H1 (cell line): ENCODE measurements at regions not wholly inside any gene's neighbourhood (a gene's known extent, or its start where the extent isn't known, plus 50 kb on each side); places are given as distances from the start of the nearest gene placed in this dataset.

Source experiments
- CTCF ChIA-PET: fragments of 300-600 bp; sonication (Branson Sonifier 250); formaldehyde crosslinking; loops from one replicate; lab custom pipeline; 2021; ENCODE audit not compliant: partially characterized antibody; lab: Charles Lee
- POLR2A ChIA-PET: fragments of 300-600 bp; sonication (Branson Sonifier 250); formaldehyde crosslinking; loops from one replicate; lab custom pipeline; 2021; ENCODE audit warnings: inconsistent platforms; ENCODE audit not compliant: partially characterized antibody; lab: Charles Lee
- DNase-seq, 2 experiments: peaks; one replicate each; pipeline versions ENCODE4 v3.0.0 to v3.0.0-alpha.2; 2010 to 2022; ENCODE audit warnings: low spot score in 2 of 2, low read depth in 1 of 2, mixed read lengths in 1 of 2
- FAIRE-seq: peaks from 2 replicates; lab custom pipeline; 2011; peaks lifted over from hg19 to GRCh38; lab: Jason Lieb, UNC
- H2AFZ ChIP-seq: 2 replicates; pipeline ENCODE4 v1.8.1; 2012; ENCODE audit warnings: low read length, inconsistent platforms
- H2AK5ac ChIP-seq: 2 replicates; pipeline ENCODE4 v1.6.1; 2013; ENCODE audit warnings: low read depth, low read length
- H2BK120ac ChIP-seq: replicated peaks from 2 replicates; pipeline ENCODE3; 2013; ENCODE audit warnings: low read depth, low read length, inconsistent platforms
- H2BK12ac ChIP-seq: 2 replicates; pipeline ENCODE4 v1.6.1; 2013; ENCODE audit warnings: low read depth, low read length
- H2BK15ac ChIP-seq: 2 replicates; pipeline ENCODE4 v1.6.1; 2013; ENCODE audit warnings: low read length
- H2BK20ac ChIP-seq: 2 replicates; pipeline ENCODE4 v1.6.1; 2013; ENCODE audit warnings: low read length
- H2BK5ac ChIP-seq: 2 replicates; pipeline ENCODE4 v1.6.1; 2013; ENCODE audit warnings: low read depth, low read length
- H3K14ac ChIP-seq: 2 replicates; pipeline ENCODE4 v1.6.1; 2013; ENCODE audit warnings: inconsistent platforms; ENCODE audit not compliant: insufficient read length
- H3K18ac ChIP-seq: 2 replicates; pipeline ENCODE4 v1.6.1; 2013; ENCODE audit warnings: low read length; ENCODE audit errors: extremely low read depth
- H3K23ac ChIP-seq: 2 replicates; pipeline ENCODE4 v1.6.1; 2013; ENCODE audit warnings: inconsistent platforms; ENCODE audit not compliant: insufficient read length
- H3K23me2 ChIP-seq: 2 replicates; pipeline ENCODE4 v1.6.1; 2013; ENCODE audit warnings: low read depth, low read length
- H3K27ac ChIP-seq: 2 replicates; pipeline ENCODE4 v1.6.1; 2011; ENCODE audit warnings: low read depth, low read length, inconsistent platforms
- H3K27me3 ChIP-seq, 4 experiments: replicated peaks in 1 of 4; 1 replicate in 1 of 4; 2 replicates in 3 of 4; pipeline versions ENCODE4 v1.6.1 to v1.8.1; 2011 to 2013; ENCODE audit warnings: low read length in 3 of 4, mild to moderate bottlenecking in 3 of 4, inconsistent platforms in 2 of 4, mixed read lengths in 2 of 4, moderate library complexity in 1 of 4; ENCODE audit not compliant: control insufficient read depth in 3 of 4, insufficient read depth in 3 of 4; ENCODE audit errors: extremely low read depth in 1 of 4
- H3K36me3 ChIP-seq, 4 experiments: 2 replicates each; pipeline versions ENCODE4 v1.6.1 to v1.8.1; 2011 to 2013; ENCODE audit warnings: mild to moderate bottlenecking in 4 of 4, low read length in 3 of 4, moderate library complexity in 2 of 4, control low read depth in 1 of 4, inconsistent platforms in 1 of 4; ENCODE audit not compliant: insufficient read depth in 4 of 4, control insufficient read depth in 2 of 4
- H3K4ac ChIP-seq: replicated peaks from 2 replicates; pipeline ENCODE3; 2013; ENCODE audit warnings: low read length, low read depth, mixed read lengths, inconsistent platforms; ENCODE audit not compliant: insufficient read length
- H3K4me1 ChIP-seq, 4 experiments: replicated peaks in 1 of 4; 1 replicate in 1 of 4; 2 replicates in 3 of 4; pipeline versions ENCODE4 v1.6.1 to v1.8.1; 2011 to 2013; ENCODE audit warnings: low read length in 3 of 4, inconsistent platforms in 2 of 4, mixed read lengths in 1 of 4; ENCODE audit not compliant: insufficient read depth in 4 of 4, control insufficient read depth in 3 of 4
- H3K4me2 ChIP-seq, 2 experiments: 2 replicates each; pipeline versions ENCODE4 v1.6.1 to v1.8.1; 2011 to 2013; ENCODE audit warnings: low read depth in 2 of 2, low read length in 2 of 2, control low read depth in 1 of 2, inconsistent platforms in 1 of 2, mild to moderate bottlenecking in 1 of 2; ENCODE audit not compliant: insufficient read depth in 1 of 2
- H3K4me3 ChIP-seq, 4 experiments: fragments of 200-600, 300-600 bp in 1 of 4; sonication (generic), shearing (Covaris generic), sonication (Bioruptor Twin) in 1 of 4; 2 replicates each; pipeline versions ENCODE4 v1.5.1 to v1.8.1; 2011 to 2016; ENCODE audit warnings: low read length in 4 of 4, low read depth in 3 of 4, control low read depth in 2 of 4, inconsistent platforms in 2 of 4, mild to moderate bottlenecking in 2 of 4, mixed read lengths in 1 of 4, moderate library complexity in 1 of 4; ENCODE audit not compliant: insufficient read depth in 2 of 4; ENCODE audit errors: extremely low read depth in 1 of 4
- H3K56ac ChIP-seq: replicated peaks from 2 replicates; pipeline ENCODE3; 2013; ENCODE audit warnings: low read depth, mild to moderate bottlenecking, mixed read lengths, low read length, inconsistent platforms; ENCODE audit not compliant: insufficient read length
- H3K79me1 ChIP-seq: 2 replicates; pipeline ENCODE4 v1.6.1; 2013; ENCODE audit warnings: low read depth, low read length, control low read depth
- H3K79me2 ChIP-seq, 2 experiments: 2 replicates each; pipeline versions ENCODE4 v1.6.1 to v1.8.1; 2012 to 2013; ENCODE audit warnings: low read length in 2 of 2, mild to moderate bottlenecking in 2 of 2, inconsistent platforms in 1 of 2; ENCODE audit not compliant: insufficient read depth in 2 of 2, control insufficient read depth in 1 of 2
- H3K9ac ChIP-seq, 4 experiments: replicated peaks in 1 of 4; 1 replicate in 1 of 4; 2 replicates in 3 of 4; pipeline versions ENCODE4 v1.6.1 to v1.8.1; 2011 to 2013; ENCODE audit warnings: low read depth in 3 of 4, low read length in 3 of 4, control low read depth in 2 of 4, mild to moderate bottlenecking in 2 of 4, moderate library complexity in 2 of 4, inconsistent platforms in 1 of 4; ENCODE audit errors: extremely low read depth in 1 of 4
- H3K9me3 ChIP-seq, 2 experiments: 2 replicates each; pipeline versions ENCODE4 v1.6.1 to v1.8.1; 2012 to 2013; ENCODE audit warnings: mild to moderate bottlenecking in 2 of 2, moderate library complexity in 2 of 2, control low read depth in 1 of 2, inconsistent platforms in 1 of 2, low read depth in 1 of 2, low read length in 1 of 2, mixed read lengths in 1 of 2; ENCODE audit not compliant: insufficient read depth in 2 of 2
- H4K20me1 ChIP-seq, 2 experiments: replicated peaks in 1 of 2; 2 replicates each; pipeline versions ENCODE3 to v1.8.1; 2011 to 2013; ENCODE audit warnings: inconsistent platforms in 2 of 2, low read length in 2 of 2, mild to moderate bottlenecking in 1 of 2; ENCODE audit not compliant: insufficient read depth in 2 of 2, control insufficient read depth in 1 of 2
- H4K5ac ChIP-seq: 2 replicates; pipeline ENCODE4 v1.6.1; 2013; ENCODE audit warnings: low read length, low read depth, mixed read lengths, inconsistent platforms; ENCODE audit not compliant: insufficient read length
- H4K8ac ChIP-seq: 2 replicates; pipeline ENCODE4 v1.8.0; 2013; ENCODE audit warnings: mild to moderate bottlenecking, moderate library complexity, low read length, inconsistent platforms; ENCODE audit not compliant: insufficient read depth; ENCODE audit errors: extremely low read depth
- H4K91ac ChIP-seq: replicated peaks from 2 replicates; pipeline ENCODE3; 2013; ENCODE audit warnings: low read length, mixed read lengths, inconsistent platforms; ENCODE audit not compliant: insufficient read length
- CTBP2 ChIP-seq: IDR thresholded peaks from 2 replicates; pipeline ENCODE4 v1.7.0; 2011; ENCODE audit warnings: borderline replicate concordance, mild to moderate bottlenecking, moderate library complexity, mixed read lengths, low read length; ENCODE audit not compliant: insufficient read depth, insufficient read length
- CTCF ChIP-seq, 3 experiments: IDR thresholded peaks; 1 replicate in 2 of 3; 2 replicates in 1 of 3; pipeline versions ENCODE4 v1.5.1 to v1.6.1; 2011; ENCODE audit warnings: low read length in 3 of 3, mild to moderate bottlenecking in 3 of 3, inconsistent platforms in 2 of 3, low read depth in 1 of 3, moderate library complexity in 1 of 3; ENCODE audit not compliant: insufficient read depth in 1 of 3; ENCODE audit errors: control extremely low read depth in 1 of 3
- RAD21 ChIP-seq, 2 experiments: IDR thresholded peaks in 1 of 2; conservative IDR thresholded peaks in 1 of 2; 2 replicates each; pipeline ENCODE4 v1.6.1; 2011; ENCODE audit warnings: low read depth in 2 of 2, low read length in 2 of 2, improper control_type of control experiment in 1 of 2, inconsistent platforms in 1 of 2, mild to moderate bottlenecking in 1 of 2, moderate library complexity in 1 of 2
- TBP ChIP-seq: IDR thresholded peaks from 2 replicates; pipeline ENCODE4 v1.6.1; 2011; ENCODE audit warnings: low read depth, low read length, improper control_type of control experiment
- WGBS, 2 experiments: shearing (Covaris generic) in 1 of 2; methylation state at CpG; one replicate each; pipeline versions ENCODE4 v1.1.6 to v1.1.7; 2013 to 2015; ENCODE audit warnings: low lambda C conversion rate in 2 of 2, mixed read lengths in 2 of 2, inconsistent platforms in 1 of 2, low coverage in 1 of 2, missing lambda C conversion rate in 1 of 2; ENCODE audit not compliant: insufficient replicate concordance in 2 of 2, insufficient coverage in 1 of 2, insufficient read length in 1 of 2; ENCODE audit errors: extremely low coverage in 1 of 2, missing lambda C conversion rate in 1 of 2; 5-methylcytosine and 5-hydroxymethylcytosine counted together

GRCh38 chr1:5161372-5161771 lies 507.0 kb downstream of the AJAP1 start:
- Histone ChIP-seq H3K23ac (no peak overlapping the region), H3K56ac (no peak overlapping the region), H2BK120ac (no peak overlapping the region), H2AK5ac (no peak overlapping the region), H3K36me3 (no peaks in the 10 kb centered on the region), H3K9me3 (no peaks in the 10 kb centered on the region), H2BK15ac (no peak overlapping the region), H3K79me2 (no peaks in the 10 kb centered on the region), H3K27ac (no peak overlapping the region), H4K8ac (no peak overlapping the region), H3K27me3 (no peaks in the 10 kb centered on the region; a peak in 1 of 7 replicates), H2BK5ac (no peak overlapping the region), H3K79me1 (no peaks in the 10 kb centered on the region), H4K20me1 (peaks cover 0 to 2% of the 10 kb centered on the region in 2 experiments), H4K5ac (no peak overlapping the region), H3K4me2 (no peak overlapping the region), H2BK20ac (no peak overlapping the region), H3K18ac (no peak overlapping the region), H4K91ac (no peak overlapping the region), H3K9ac (no peak overlapping the region), H3K4ac (no peak overlapping the region), H3K4me1 (peaks cover 0 to 3% (median 0%) of the 10 kb centered on the region in 4 experiments; a peak in 1 of 7 replicates), H2BK12ac (no peak overlapping the region), H2AFZ (no peak overlapping the region), H3K23me2 (peaks cover 4% of the 10 kb centered on the region; the same call in 1 of the 2 replicates), H3K4me3 (no peak overlapping the region), H3K14ac (no peak overlapping the region)
- FAIRE-seq: no peak
- ChIA-PET POLR2A (no interaction called here), CTCF (interaction anchor here (1.0 to 1.2 kb wide), 3 partner anchors 15 to 325 kb away, joined by 3 read pairs; no protein-coding TSS in a partner anchor)
- TF ChIP-seq CTCF (IDR thresholded peaks at IDR 0.05; ENCODE audit: control extremely low read depth in 1 of 3, insufficient read depth in 1 of 3, low read depth in 1 of 3, low read length in 3 of 3): peak in 2 of 3 experiments; percentile 23 to 44; a peak in 2 of 4 replicates
- TF ChIP-seq TBP: 0 out of 2 replicates have a peak, but pooled peaks have one; percentile 35
- peak; percentile 33 to 43; a peak in 3 of 4 replicates for TF ChIP-seq RAD21 (IDR thresholded peaks at IDR 0.05 in 1 of 2, conservative IDR thresholded peaks at IDR 0.05 in 1 of 2; ENCODE audit: low read depth in 2 of 2, low read length in 2 of 2)
- no peak for TF ChIP-seq CTBP2
- peak; percentile 27 to 54 for DNase-seq
- WGBS, 2 experiments: 55% methylated on average over 4 of the region's 4 CpGs; no CpG with 5 or more reads in 1 of the 2 experiments
